ENCODE measurements at regions not wholly inside any gene's neighbourhood (a gene's known extent, or its start where the extent isn't known, plus 50 kb on each side); places are given as distances from the start of the nearest gene placed in this dataset.
"Not testable (repeated sequence)": the region's sequence is repeated elsewhere in the genome, so short reads cannot be mapped to it uniquely, and the experiment has no call there.

DNA sequence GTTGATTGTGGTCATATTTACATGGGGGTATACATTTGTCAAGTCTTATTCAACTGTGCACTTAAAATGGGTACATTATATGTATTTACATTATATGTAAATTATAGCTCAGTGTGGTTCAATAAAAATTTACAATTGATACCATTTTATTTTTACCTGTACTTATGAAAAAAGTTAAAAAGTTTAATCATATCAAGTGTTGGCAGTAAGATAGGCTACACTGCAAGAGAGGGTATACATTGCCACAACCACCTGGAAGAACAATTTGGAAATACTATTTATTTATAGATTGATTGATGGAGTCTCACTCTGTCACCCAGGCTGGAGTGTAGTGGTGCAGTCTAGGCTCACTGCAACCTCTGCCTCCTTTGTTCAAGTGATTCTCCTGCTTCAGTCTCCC lies 453.3 kb downstream of the XYLT1 start:
- DNase-seq, result no peak

GRCh38 chr16:17018585-17018939 lies 452.2 kb downstream of the XYLT1 start:
- no peak for DNase-seq

DNA sequence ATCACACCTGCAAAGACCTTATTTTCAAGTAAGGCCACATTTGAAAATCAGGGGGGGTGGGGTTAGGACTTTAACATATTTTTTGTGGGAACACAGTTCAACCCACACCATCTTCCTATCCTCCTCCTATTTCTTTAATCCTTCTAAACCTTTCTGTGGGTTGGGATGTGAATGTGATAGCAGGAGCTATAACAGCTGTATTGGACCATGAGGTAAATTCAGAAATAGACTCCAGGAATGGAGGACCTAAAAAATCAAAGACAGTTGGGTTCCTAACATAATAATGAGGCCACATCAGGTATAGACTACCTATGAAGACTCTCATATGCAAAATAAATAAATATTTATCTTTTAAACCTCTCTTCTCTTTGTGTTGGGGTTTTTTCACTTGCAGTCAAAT lies 451.4 kb downstream of the XYLT1 start:
- DNase-seq, result no peak

GRCh38 chr16:17023606-17024005 lies 447.2 kb downstream of the XYLT1 start:
- DNase-seq, result no peak

DNA sequence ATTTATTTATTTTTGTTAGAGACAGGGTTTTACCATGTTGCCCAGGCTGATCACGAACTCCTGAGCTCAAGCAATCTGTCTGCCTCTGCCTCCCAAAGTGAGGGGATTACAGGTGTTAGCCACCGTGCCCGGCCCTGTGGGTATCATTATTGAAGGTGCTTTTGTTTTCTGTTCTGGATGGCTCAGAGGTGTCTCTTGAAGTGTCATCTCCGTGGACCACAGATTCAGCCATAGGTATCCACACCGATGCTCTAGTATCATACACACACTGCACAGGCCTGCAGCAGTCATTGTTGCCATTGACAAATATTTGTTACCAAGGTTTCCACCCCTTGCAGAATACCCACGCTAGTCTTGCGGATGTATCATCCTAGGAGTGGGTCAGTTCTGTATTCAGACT lies 446.2 kb downstream of the XYLT1 start:
- no peak for DNase-seq

- DNase-seq, result no peak
These were observed 444.0 kb downstream of the XYLT1 start for GRCh38 chr16:17026600-17027242.

DNA sequence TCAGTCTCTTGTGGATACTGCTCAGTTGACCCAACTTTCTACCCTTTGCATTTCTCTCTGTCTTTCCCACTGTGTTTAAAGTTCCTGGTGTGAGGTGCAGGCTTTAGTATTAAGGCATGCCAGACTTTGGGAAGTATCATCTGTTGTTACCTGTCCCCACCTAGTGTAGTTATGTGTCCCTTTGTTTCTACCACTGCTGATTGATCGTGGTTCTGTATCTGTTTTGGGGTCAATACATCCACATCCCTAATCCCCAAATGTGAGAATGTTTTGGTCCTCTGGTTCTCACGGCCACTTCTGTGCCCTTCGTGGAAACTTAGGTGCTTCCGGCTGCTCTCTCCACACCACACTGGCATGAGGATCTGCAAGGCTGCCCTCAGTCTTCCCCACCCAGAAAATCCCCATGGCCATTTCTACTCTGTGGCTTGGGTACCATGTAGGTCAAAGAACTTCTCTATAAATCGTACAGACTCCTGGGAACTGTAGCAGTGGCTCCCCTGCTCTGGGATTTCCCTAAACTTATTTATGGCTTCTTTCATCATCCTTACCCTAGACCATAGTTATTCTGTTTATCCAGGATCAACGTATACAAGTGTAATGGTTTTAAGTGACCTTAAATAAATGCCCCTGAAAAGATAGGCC lies 443.2 kb downstream of the XYLT1 start:
- DNase-seq, result peak in 2 of 3 donors; percentile 5 to 6

GRCh38 chr16:17029602-17030350 lies 441.0 kb downstream of the XYLT1 start:
- DNase-seq, result no peak

- no peak for DNase-seq
These were observed 439.1 kb downstream of the XYLT1 start for GRCh38 chr16:17031484-17032268.

GRCh38 chr16:17032332-17032731 lies 438.4 kb downstream of the XYLT1 start:
- no peak for DNase-seq

DNA sequence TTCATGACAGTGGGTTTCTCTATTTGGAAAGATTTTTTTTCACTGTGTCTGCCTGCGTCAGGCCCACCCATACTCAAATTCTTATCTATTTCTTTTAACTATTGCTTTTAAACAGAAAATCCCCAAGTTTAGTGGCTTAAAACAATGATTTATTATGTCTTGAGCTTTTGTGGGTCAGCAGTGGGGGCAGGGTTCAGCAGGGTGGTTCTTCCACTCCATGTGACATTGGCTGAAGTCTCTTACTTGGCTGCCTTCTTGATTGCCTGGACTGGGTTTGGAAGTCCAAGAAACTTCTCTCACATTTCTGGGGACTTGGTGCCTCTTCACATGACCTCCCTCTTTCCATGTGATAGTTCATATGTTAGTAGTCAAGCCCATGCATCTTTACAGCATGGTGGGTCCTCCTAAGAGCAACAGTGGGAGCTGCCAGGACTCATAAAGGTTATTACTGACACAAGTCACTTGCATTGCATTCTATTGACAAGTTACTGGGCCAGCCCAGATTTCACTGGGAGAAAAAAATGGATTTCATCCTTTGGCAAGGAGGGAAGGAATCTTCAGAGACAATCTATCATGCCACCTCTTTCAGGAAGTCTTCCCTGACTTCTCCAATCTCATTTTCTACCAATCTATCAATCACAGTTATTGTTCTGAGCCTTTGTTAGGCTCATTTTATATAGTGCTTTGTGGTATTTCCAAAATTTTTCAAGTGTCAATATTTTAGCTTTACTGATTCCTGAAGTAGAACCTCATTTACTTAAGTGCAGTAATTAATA lies 436.1 kb downstream of the XYLT1 start:
- DNase-seq, result no peak

GRCh38 chr16:17037499-17037898 lies 433.3 kb downstream of the XYLT1 start:
- DNase-seq, result no peak

DNA sequence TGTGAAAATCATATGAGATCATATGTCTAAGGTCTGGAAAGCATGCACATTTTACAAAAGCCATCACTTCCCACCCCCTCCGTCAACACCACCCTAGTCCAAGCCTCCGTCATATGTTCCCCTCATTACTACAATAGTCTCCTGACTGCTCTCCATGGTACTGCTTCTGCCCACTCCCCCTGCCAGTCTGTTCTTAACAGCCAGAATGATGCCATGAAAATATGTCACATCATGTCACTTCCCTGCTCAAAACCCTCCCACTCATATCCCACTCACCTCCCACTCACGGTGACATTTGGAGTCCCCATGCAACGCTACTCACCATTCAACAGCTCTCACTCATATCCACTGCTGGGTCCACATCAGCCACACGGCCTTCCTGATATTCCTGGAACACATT lies 432.3 kb downstream of the XYLT1 start:
- peak in 2 of 3 donors; percentile 10 to 25 for DNase-seq

DNA sequence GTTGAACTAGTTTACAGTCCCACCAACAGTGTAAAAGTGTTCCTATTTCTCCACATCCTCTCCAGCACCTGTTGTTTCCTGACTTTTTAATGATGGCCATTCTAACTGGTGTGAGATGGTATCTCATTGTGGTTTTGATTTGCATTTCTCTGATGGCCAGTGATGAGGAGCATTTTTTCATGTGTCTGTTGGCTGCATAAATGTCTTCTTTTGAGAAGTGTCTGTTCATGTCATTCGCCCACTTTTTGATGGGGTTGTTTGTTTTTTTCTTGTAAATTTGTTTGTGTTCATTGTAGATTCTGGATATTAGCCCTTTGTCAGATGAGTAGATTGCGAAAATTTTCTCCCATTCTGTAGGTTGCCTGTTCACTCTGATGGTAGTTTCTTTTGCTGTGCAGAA lies 421.7 kb downstream of the XYLT1 start:
- not testable (repeated sequence) for DNase-seq

- no peak for DNase-seq
These were observed 420.3 kb downstream of the XYLT1 start for GRCh38 chr16:17050468-17050867.

Data from suppressor macrophage treated with lipopolysaccharide for 1 hour (primary cell).